Smooth muscle cell (in vitro differentiated cells): ENCODE measurements at regions not wholly inside any gene's neighbourhood (a gene's known extent, or its start where the extent isn't known, plus 50 kb on each side); places are given as distances from the start of the nearest gene placed in this dataset.
A peak's percentile ranks its signal among the peaks of the same experiment; 100 is the strongest.

Experiments
- DNase-seq: peaks from one replicate; lab custom pipeline; 2025; ENCODE audit not compliant: unreplicated experiment; lab: John Stamatoyannopoulos, UW
- H2AFZ ChIP-seq: fragments of 200-600 bp; sonication (generic); 2 replicates; pipeline ENCODE4 v1.6.0; 2016; ENCODE audit warnings: antibody characterized with exemption, low read depth, mild to moderate bottlenecking
- H3F3A ChIP-seq: fragments of 200-600 bp; sonication (generic); 2 replicates; pipeline ENCODE4 v1.6.0; 2017; ENCODE audit warnings: antibody characterized with exemption, low read depth
- H3K27ac ChIP-seq: fragments of 200-600 bp; sonication (generic); 2 replicates; pipeline ENCODE4 v1.5.1; 2016; ENCODE audit warnings: low read depth, mild to moderate bottlenecking
- H3K27me3 ChIP-seq: fragments of 200-600 bp; sonication (generic); 2 replicates; pipeline ENCODE4 v1.6.1; 2016; ENCODE audit warnings: low read depth, mild to moderate bottlenecking
- H3K36me3 ChIP-seq: fragments of 200-600 bp; sonication (generic); 2 replicates; pipeline ENCODE4 v1.5.1; 2016; ENCODE audit warnings: low read depth
- H3K4me1 ChIP-seq: fragments of 200-600 bp; sonication (generic); 2 replicates; pipeline ENCODE4 v1.5.1; 2016; ENCODE audit warnings: low read depth
- H3K4me2 ChIP-seq: fragments of 200-600 bp; sonication (generic); 2 replicates; pipeline ENCODE4 v1.6.0; 2016; ENCODE audit warnings: mild to moderate bottlenecking
- H3K4me3 ChIP-seq: fragments of 200-600 bp; sonication (generic); 2 replicates; pipeline ENCODE4 v1.5.1; 2016; ENCODE audit warnings: mild to moderate bottlenecking
- H3K79me2 ChIP-seq: fragments of 200-600 bp; sonication (generic); 2 replicates; pipeline ENCODE4 v1.6.0; 2016; ENCODE audit warnings: low read depth, mild to moderate bottlenecking
- H3K9ac ChIP-seq: fragments of 200-600 bp; sonication (generic); 2 replicates; pipeline ENCODE4 v1.6.0; 2016; ENCODE audit warnings: low read depth
- H3K9me3 ChIP-seq: fragments of 200-600 bp; sonication (generic); replicated peaks from 2 replicates; pipeline ENCODE4 v1.5.1; 2016; ENCODE audit warnings: low read depth
- H4K20me1 ChIP-seq: fragments of 200-600 bp; sonication (generic); 2 replicates; pipeline ENCODE4 v1.6.0; 2016; ENCODE audit warnings: low read depth
- WGBS: methylation state at CpG from one replicate; pipeline ENCODE4 v1.1.7; 2016; ENCODE audit warnings: low lambda C conversion rate; 5-methylcytosine and 5-hydroxymethylcytosine counted together
- TF ChIP-seq, protein P1 (sequence below): fragments of 200-600 bp; sonication (generic); IDR thresholded peaks from 2 replicates; pipeline ENCODE4 v1.5.1; 2017; ENCODE audit warnings: borderline replicate concordance, mild to moderate bottlenecking, antibody characterized with exemption; ENCODE audit not compliant: insufficient read depth, poor library complexity, severe bottlenecking

DNA sequence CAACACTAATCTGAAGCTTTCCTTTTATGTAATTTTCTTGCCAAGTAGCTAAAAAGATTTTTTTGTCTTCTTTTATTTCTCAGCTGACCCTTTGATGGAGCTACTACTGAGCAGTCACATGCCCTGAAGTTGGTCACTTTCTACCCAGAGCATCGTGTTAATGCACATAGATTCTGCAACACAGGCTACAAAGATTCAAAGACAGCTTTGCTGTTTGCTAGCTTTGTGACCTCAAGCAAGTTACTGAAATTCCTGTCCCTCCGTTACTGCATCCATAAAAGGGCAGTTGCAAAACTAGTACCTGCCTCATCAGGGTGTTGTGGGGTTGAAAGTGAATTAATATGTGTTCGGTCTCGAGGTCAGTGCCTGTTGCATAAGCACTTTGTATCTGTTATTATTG is 179.9 kb downstream of the GAS1 start:
- TF ChIP-seq, protein P1, sequence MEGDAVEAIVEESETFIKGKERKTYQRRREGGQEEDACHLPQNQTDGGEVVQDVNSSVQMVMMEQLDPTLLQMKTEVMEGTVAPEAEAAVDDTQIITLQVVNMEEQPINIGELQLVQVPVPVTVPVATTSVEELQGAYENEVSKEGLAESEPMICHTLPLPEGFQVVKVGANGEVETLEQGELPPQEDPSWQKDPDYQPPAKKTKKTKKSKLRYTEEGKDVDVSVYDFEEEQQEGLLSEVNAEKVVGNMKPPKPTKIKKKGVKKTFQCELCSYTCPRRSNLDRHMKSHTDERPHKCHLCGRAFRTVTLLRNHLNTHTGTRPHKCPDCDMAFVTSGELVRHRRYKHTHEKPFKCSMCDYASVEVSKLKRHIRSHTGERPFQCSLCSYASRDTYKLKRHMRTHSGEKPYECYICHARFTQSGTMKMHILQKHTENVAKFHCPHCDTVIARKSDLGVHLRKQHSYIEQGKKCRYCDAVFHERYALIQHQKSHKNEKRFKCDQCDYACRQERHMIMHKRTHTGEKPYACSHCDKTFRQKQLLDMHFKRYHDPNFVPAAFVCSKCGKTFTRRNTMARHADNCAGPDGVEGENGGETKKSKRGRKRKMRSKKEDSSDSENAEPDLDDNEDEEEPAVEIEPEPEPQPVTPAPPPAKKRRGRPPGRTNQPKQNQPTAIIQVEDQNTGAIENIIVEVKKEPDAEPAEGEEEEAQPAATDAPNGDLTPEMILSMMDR = no peak
- no peaks in the 10 kb centered on the region for H3K27me3 ChIP-seq
- no peaks in the 10 kb centered on the region for H4K20me1 ChIP-seq
- H3F3A ChIP-seq = no peaks in the 10 kb centered on the region
- no peak overlapping the region for H3K4me3 ChIP-seq
- H3K4me1 ChIP-seq = peaks cover 4% of the 10 kb centered on the region
- H3K9me3 ChIP-seq = no peaks in the 10 kb centered on the region
- no peaks in the 10 kb centered on the region for H3K79me2 ChIP-seq
- peak overlapping the region; percentile 21 for H3K4me2 ChIP-seq
- no peak overlapping the region for H2AFZ ChIP-seq
- no peak for DNase-seq
- peak overlapping the region; percentile 83 for H3K27ac ChIP-seq
- H3K36me3 ChIP-seq = no peaks in the 10 kb centered on the region
- WGBS = 49% methylated on average over 4 of the region's 4 CpGs
- peak overlapping the region; percentile 43 for H3K9ac ChIP-seq

DNA sequence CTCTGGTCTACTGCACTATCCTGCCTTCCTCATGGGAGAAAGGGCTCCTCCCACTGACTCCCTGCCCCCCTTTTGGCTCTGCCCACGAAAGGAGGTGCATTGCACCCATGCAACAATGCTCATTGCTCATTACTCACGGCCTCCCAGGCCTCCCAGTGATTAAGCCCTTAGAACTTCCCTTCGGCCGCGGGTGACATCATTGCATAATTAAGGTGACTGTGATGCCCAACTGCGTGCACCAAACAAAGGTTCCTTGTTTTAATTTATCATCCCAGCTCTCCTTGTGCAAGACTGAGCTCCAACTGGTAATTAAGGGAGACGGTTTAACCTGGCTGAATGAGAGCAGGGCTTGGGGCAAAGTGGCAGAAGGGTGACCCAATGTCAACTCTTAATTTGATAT is 180.4 kb downstream of the GAS1 start:
- no peaks in the 10 kb centered on the region for H3K36me3 ChIP-seq
- no peak for DNase-seq
- TF ChIP-seq, protein P1 = no peak
- H2AFZ ChIP-seq = no peak overlapping the region
- H3K9me3 ChIP-seq = no peaks in the 10 kb centered on the region
- H3K4me2 ChIP-seq = peak overlapping the region; percentile 21
- H3K27ac ChIP-seq = peak overlapping the region; percentile 83
- H3K27me3 ChIP-seq = no peaks in the 10 kb centered on the region
- H3K4me3 ChIP-seq = no peak overlapping the region
- no peaks in the 10 kb centered on the region for H4K20me1 ChIP-seq
- H3K9ac ChIP-seq = peak overlapping the region; percentile 43
- peaks cover 4% of the 10 kb centered on the region for H3K4me1 ChIP-seq
- H3K79me2 ChIP-seq = no peaks in the 10 kb centered on the region
- WGBS = 29% methylated on average over 7 of the region's 7 CpGs
- no peaks in the 10 kb centered on the region for H3F3A ChIP-seq

DNA sequence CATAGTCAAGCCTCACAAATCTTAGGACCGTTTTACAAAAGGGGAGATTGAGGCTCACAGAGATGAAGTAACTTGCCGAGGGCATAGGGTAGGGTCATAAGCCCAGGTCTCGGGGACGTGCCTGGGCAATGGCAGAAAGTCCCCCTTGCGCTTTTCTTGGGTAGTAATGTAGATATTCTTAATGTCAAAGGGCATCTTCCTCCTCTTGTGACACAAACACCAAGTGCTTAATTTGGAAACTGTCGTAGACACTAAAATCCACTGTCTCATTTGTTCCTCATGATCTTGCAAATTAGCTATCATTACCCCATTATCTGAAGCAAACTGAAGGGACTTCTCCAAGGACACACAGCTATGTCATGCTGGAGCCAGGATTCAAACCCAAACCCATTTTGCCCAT is 180.8 kb downstream of the GAS1 start:
- TF ChIP-seq, protein P1 = no peak
- H3K9ac ChIP-seq = no peak overlapping the region
- WGBS = 96% methylated on average over 6 of the region's 6 CpGs
- H3K4me3 ChIP-seq = no peak overlapping the region
- H3K36me3 ChIP-seq = no peaks in the 10 kb centered on the region
- peaks cover 4% of the 10 kb centered on the region for H3K4me1 ChIP-seq
- no peak for DNase-seq
- H2AFZ ChIP-seq = no peak overlapping the region
- H3K27me3 ChIP-seq = no peaks in the 10 kb centered on the region
- H3K27ac ChIP-seq = peak overlapping the region; percentile 83
- no peak overlapping the region for H3K4me2 ChIP-seq
- no peaks in the 10 kb centered on the region for H3K79me2 ChIP-seq
- no peaks in the 10 kb centered on the region for H3K9me3 ChIP-seq
- H3F3A ChIP-seq = no peaks in the 10 kb centered on the region
- no peaks in the 10 kb centered on the region for H4K20me1 ChIP-seq

- TF ChIP-seq, protein P1 = no peak
- H3K9ac ChIP-seq = no peak overlapping the region
- no peaks in the 10 kb centered on the region for H3K36me3 ChIP-seq
- DNase-seq = no peak
- H3K4me3 ChIP-seq = no peak overlapping the region
- no peaks in the 10 kb centered on the region for H3K9me3 ChIP-seq
- H3K27ac ChIP-seq = peak overlapping the region; percentile 83
- H3K27me3 ChIP-seq = no peaks in the 10 kb centered on the region
- H2AFZ ChIP-seq = no peak overlapping the region
- no peaks in the 10 kb centered on the region for H3F3A ChIP-seq
- no peaks in the 10 kb centered on the region for H4K20me1 ChIP-seq
- WGBS = 92% methylated on average over 13 of the region's 13 CpGs
- H3K4me2 ChIP-seq = no peak overlapping the region
- H3K79me2 ChIP-seq = no peaks in the 10 kb centered on the region
- H3K4me1 ChIP-seq = peaks cover 4% of the 10 kb centered on the region
These were observed 181.4 kb downstream of the GAS1 start for GRCh38 chr9:86765746-86766430.
